Sigmoid colon (tissue), 6 donors: ENCODE measurements at regions not wholly inside any gene's neighbourhood (a gene's known extent, or its start where the extent isn't known, plus 50 kb on each side); places are given as distances from the start of the nearest gene placed in this dataset.

Experiments used
- DNase-seq: peaks from one replicate; pipeline ENCODE4 v3.0.0-alpha.2; 2019
- H3K27ac ChIP-seq, 4 donors: fragments of 200-600 bp; sonication (generic); one replicate each; pipeline ENCODE4 v1.5.1; 2016 to 2019; ENCODE audit warnings: mild to moderate bottlenecking in 1 of 4
- H3K27me3 ChIP-seq, 3 donors: fragments of 200-600 bp; sonication (generic); one replicate each; pipeline ENCODE4 v1.5.1; 2019; ENCODE audit warnings: mild to moderate bottlenecking in 1 of 3
- H3K36me3 ChIP-seq, 4 donors: fragments of 200-600 bp; sonication (generic); one replicate each; pipeline ENCODE4 v1.5.1; 2016 to 2019
- H3K4me1 ChIP-seq, 4 donors: fragments of 200-600 bp; sonication (generic); one replicate each; pipeline ENCODE4 v1.5.1; 2017 to 2019
- H3K4me3 ChIP-seq, 4 donors: fragments of 200-600 bp; sonication (generic); one replicate each; pipeline ENCODE4 v1.5.1; 2017 to 2019; ENCODE audit warnings: mild to moderate bottlenecking in 2 of 4, moderate library complexity in 1 of 4
- H3K9me3 ChIP-seq, 4 donors: fragments of 200-600 bp in 3 of 4; sonication (generic) in 3 of 4; one replicate each; pipeline versions ENCODE4 v1.5.1 to v1.6.1; 2013 to 2019
- EP300 ChIP-seq, 4 donors: sonication (generic); formaldehyde crosslinking; IDR thresholded peaks; one replicate each; pipeline ENCODE4 v1.6.1; 2017; ENCODE audit warnings: antibody characterized with exemption in 4 of 4
- POLR2A ChIP-seq, 2 donors: fragments of 450-650 bp; IDR thresholded peaks; one replicate each; pipeline ENCODE4 v1.6.1; 2016; ENCODE audit warnings: antibody characterized with exemption in 2 of 2, mild to moderate bottlenecking in 2 of 2, moderate library complexity in 2 of 2
- POLR2AphosphoS5 ChIP-seq, 4 donors: sonication (generic); formaldehyde crosslinking; IDR thresholded peaks; one replicate each; pipeline ENCODE4 v1.6.1; 2017; ENCODE audit warnings: antibody characterized with exemption in 4 of 4
- WGBS, 2 donors: extraction: QIAGEN DNeasy Blood & Tissue Kit; methylation state at CpG; one replicate each; pipeline ENCODE4 v1.1.7; 2013; 5-methylcytosine and 5-hydroxymethylcytosine counted together
- intact Hi-C: fragments of 100-400 bp; cut with DNase I; formaldehyde crosslinking; loops from one replicate; pipeline ENCODE4 v1.15.1; 2023
- TF ChIP-seq, protein P1 (sequence below), 4 experiments: fragments of 450-650 bp in 3 of 4; fragments of 200-600 bp in 1 of 4; IDR thresholded peaks; one replicate each; pipeline ENCODE4 v1.5.1; 2016 to 2019; ENCODE audit warnings: antibody characterized with exemption in 4 of 4, mild to moderate bottlenecking in 3 of 4, moderate library complexity in 2 of 4
- donor health status: healthy with polysubstance abuse.
- donor health status: healthy.

DNA sequence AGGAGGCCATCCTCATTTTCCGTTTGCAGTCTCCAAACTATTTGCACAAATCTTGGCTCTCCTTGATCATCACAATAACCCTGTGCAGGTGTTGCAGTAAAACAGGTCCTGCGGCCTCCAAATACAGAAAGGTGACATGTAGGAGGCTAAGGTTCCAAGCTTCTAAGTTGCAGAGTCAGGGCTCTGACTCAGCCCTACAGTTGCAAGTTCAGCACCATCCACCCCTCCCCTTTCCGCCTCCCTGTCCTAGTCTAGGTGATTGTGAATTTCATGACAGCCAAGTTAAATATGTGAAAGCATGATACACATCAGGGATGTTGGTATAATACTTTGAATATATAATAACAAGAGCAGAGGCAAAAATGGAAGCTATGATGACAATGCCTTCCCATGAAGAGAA lies 317.3 kb upstream of the CDH4 start:
- Histone ChIP-seq H3K4me3 (no peak overlapping the region), H3K27ac (no peak overlapping the region), H3K36me3 (no peaks in the 10 kb centered on the region), H3K9me3 (no peaks in the 10 kb centered on the region), H3K4me1 (no peaks in the 10 kb centered on the region), H3K27me3 (no peaks in the 10 kb centered on the region)
- 70 to 84% methylated on average over 3 of the region's 3 CpGs for WGBS, 2 donors
- intact Hi-C loops: no loop called here
- TF ChIP-seq, protein P1, sequence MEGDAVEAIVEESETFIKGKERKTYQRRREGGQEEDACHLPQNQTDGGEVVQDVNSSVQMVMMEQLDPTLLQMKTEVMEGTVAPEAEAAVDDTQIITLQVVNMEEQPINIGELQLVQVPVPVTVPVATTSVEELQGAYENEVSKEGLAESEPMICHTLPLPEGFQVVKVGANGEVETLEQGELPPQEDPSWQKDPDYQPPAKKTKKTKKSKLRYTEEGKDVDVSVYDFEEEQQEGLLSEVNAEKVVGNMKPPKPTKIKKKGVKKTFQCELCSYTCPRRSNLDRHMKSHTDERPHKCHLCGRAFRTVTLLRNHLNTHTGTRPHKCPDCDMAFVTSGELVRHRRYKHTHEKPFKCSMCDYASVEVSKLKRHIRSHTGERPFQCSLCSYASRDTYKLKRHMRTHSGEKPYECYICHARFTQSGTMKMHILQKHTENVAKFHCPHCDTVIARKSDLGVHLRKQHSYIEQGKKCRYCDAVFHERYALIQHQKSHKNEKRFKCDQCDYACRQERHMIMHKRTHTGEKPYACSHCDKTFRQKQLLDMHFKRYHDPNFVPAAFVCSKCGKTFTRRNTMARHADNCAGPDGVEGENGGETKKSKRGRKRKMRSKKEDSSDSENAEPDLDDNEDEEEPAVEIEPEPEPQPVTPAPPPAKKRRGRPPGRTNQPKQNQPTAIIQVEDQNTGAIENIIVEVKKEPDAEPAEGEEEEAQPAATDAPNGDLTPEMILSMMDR (IDR thresholded peaks at IDR 0.05): no peak
- TF ChIP-seq EP300 (IDR thresholded peaks at IDR 0.05) (no peak), POLR2A (IDR thresholded peaks at IDR 0.05) (no peak), POLR2AphosphoS5 (IDR thresholded peaks at IDR 0.05) (no peak)
- no peak for DNase-seq

DNA sequence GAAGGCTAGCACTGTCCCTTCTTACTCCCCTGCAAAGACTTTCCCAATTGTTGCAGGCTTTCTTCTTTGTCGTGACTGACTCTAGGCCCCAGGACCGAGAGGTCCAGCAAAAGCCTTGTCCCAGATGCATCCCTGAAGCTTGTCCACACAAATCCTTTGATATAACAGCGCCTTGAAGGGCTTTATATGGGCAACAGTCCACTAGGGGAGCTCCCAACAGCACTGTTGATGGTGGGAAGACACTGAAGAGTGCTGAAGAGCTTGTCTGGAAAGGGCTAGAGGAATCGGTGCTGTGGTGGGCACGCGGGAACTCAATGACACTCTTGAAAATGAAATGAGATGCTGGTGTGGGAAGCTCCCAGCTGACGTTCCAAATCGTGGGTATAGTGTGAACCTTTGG lies 316.1 kb upstream of the CDH4 start:
- TF ChIP-seq POLR2AphosphoS5 (IDR thresholded peaks at IDR 0.05) (no peak), POLR2A (IDR thresholded peaks at IDR 0.05) (no peak), EP300 (IDR thresholded peaks at IDR 0.05) (no peak)
- TF ChIP-seq, protein P1 (IDR thresholded peaks at IDR 0.05): no peak
- Histone ChIP-seq H3K4me1 (no peaks in the 10 kb centered on the region), H3K4me3 (no peak overlapping the region), H3K27me3 (no peaks in the 10 kb centered on the region), H3K27ac (no peak overlapping the region), H3K36me3 (no peaks in the 10 kb centered on the region), H3K9me3 (no peaks in the 10 kb centered on the region)
- 76% methylated on average over 8 of the region's 8 CpGs for WGBS, 2 donors
- intact Hi-C loops: no loop called here
- no peak for DNase-seq

DNA sequence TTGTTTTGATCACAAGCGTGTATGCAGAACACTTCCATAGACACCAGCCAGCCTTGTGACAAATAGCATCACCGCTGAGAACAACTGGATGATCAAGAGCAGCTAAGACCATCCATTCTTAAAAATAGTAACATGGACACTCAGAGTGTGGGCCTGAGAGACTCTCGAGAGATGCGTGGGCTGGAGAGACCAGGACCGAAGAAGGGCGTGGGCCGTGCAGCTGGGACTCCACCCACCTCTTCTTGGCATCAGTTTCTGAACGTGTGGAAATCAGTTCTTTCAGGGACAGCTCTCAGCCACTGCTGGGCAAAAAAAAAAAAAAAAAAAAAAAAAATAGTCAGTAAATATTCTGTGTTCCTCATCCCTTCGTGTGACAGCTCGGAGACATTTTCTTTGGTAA lies 314.5 kb upstream of the CDH4 start:
- intact Hi-C loops: no loop called here
- 72 to 73% methylated on average over 10 of the region's 10 CpGs for WGBS, 2 donors

DNA sequence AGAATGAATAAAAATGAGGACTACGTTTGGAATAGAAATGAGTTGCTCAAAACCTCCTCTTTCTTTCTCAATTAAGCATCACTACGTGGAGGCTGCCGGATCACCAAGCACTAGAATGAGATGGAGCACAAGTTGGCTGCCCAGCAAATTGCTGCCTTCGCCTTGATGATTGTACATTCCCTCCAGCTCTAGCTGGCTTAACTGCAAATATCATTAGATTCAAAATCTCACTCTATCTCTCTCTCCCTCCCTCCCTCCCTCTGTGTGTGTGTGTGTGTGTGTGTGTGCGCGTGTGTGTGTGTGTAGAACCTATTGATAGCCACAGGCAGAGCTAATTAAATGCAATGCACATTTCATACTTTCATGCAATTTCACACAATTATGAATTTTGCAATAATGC lies 310.7 kb upstream of the CDH4 start:
- Histone ChIP-seq H3K4me1 (no peaks in the 10 kb centered on the region), H3K27ac (no peak overlapping the region), H3K4me3 (no peak overlapping the region), H3K36me3 (no peaks in the 10 kb centered on the region), H3K9me3 (no peaks in the 10 kb centered on the region), H3K27me3 (no peaks in the 10 kb centered on the region)
- DNase-seq: no peak
- TF ChIP-seq EP300 (IDR thresholded peaks at IDR 0.05) (no peak), POLR2AphosphoS5 (IDR thresholded peaks at IDR 0.05) (no peak), POLR2A (IDR thresholded peaks at IDR 0.05) (no peak)
- TF ChIP-seq, protein P1 (IDR thresholded peaks at IDR 0.05): no peak
- intact Hi-C loops: no loop called here
- WGBS, 2 donors: 85 to 89% methylated on average over 6 of the region's 6 CpGs

More for the DNA sequence above, 314.5 kb upstream of the CDH4 start:
- no peak for TF ChIP-seq POLR2AphosphoS5 (IDR thresholded peaks at IDR 0.05)
- no peak for TF ChIP-seq POLR2A (IDR thresholded peaks at IDR 0.05)
- TF ChIP-seq, protein P1 (IDR thresholded peaks at IDR 0.05): no peak
- no peak for TF ChIP-seq EP300 (IDR thresholded peaks at IDR 0.05)
- no peaks in the 10 kb centered on the region for H3K9me3 ChIP-seq
- H3K27ac ChIP-seq: no peak overlapping the region
- H3K27me3 ChIP-seq: no peaks in the 10 kb centered on the region
- DNase-seq: no peak
- no peaks in the 10 kb centered on the region for H3K4me1 ChIP-seq
- H3K36me3 ChIP-seq: no peaks in the 10 kb centered on the region
- no peak overlapping the region for H3K4me3 ChIP-seq

DNA sequence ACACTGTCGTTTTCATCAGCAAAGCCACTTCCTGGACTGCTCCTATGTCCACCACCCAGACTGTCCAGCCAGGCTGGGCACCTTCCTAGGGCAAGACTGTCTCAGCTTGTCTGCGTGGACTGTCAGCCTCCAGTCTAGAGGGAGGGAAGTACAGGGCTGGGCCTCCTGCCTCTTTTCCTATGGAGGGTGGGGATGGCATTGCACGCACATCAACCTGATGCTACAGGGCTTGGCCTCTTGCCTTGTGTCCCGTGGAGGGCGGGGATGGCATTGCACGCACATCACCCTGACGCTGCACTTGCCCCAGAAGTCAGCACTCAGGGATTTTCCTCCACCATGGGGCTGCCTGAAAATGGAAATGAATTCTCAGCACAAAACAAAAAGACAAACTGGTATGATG lies 304.2 kb upstream of the CDH4 start:
- intact Hi-C loops: no loop called here
- Histone ChIP-seq H3K9me3 (no peaks in the 10 kb centered on the region), H3K4me3 (no peak overlapping the region), H3K27ac (no peak overlapping the region), H3K27me3 (no peaks in the 10 kb centered on the region), H3K36me3 (no peaks in the 10 kb centered on the region), H3K4me1 (no peaks in the 10 kb centered on the region)
- TF ChIP-seq POLR2A (IDR thresholded peaks at IDR 0.05) (no peak), EP300 (IDR thresholded peaks at IDR 0.05) (no peak), POLR2AphosphoS5 (IDR thresholded peaks at IDR 0.05) (no peak)
- TF ChIP-seq, protein P1 (IDR thresholded peaks at IDR 0.05): no peak
- WGBS, 2 donors: 88 to 89% methylated on average over 7 of the region's 7 CpGs
- DNase-seq: no peak
